B cell (primary cell): ENCODE measurements at regions not wholly inside any gene's neighbourhood (a gene's known extent, or its start where the extent isn't known, plus 50 kb on each side); places are given as distances from the start of the nearest gene placed in this dataset.

Experiments
- ATAC-seq: fragments of 200-7000 bp; cut with Tn5 transposase; one replicate; pipeline ENCODE4 v1.10.0; 2021; ENCODE audit warnings: low read depth, mild to moderate bottlenecking, moderate number of reproducible peaks, moderate library complexity
- CTCF ChIA-PET: fragments of 350-600 bp; sonication (Branson Sonifier 250); formaldehyde crosslinking; loops from one replicate; lab custom pipeline; 2021; ENCODE audit warnings: antibody characterized with exemption, inconsistent platforms; lab: Charles Lee
- POLR2A ChIA-PET: fragments of 350-600 bp; sonication (Branson Sonifier 250); formaldehyde crosslinking; loops from one replicate; lab custom pipeline; 2021; ENCODE audit warnings: antibody characterized with exemption; lab: Charles Lee
- DNase-seq: peaks from one replicate; pipeline ENCODE4 v3.0.0; 2013
- H2AFZ ChIP-seq: 2 replicates; pipeline ENCODE4 v1.6.1; 2012; ENCODE audit warnings: mild to moderate bottlenecking, low read depth, low read length; ENCODE audit not compliant: insufficient read depth, poor library complexity, severe bottlenecking
- H3K27ac ChIP-seq, 2 donors: 1 replicate in 1 of 2; 2 replicates in 1 of 2; pipeline ENCODE4 v1.5.1; 2012 to 2013; ENCODE audit warnings: low read length in 2 of 2, mild to moderate bottlenecking in 2 of 2, moderate library complexity in 1 of 2
- H3K27me3 ChIP-seq, 4 experiments: fragments of 200-600 bp in 1 of 4; sonication (generic) in 1 of 4; replicated peaks in 1 of 4; 1 replicate in 2 of 4; 2 replicates in 2 of 4; pipeline versions ENCODE4 v1.6.1 to v1.7.0; 2013 to 2016; ENCODE audit warnings: low read length in 3 of 4, mild to moderate bottlenecking in 2 of 4, mixed read lengths in 1 of 4, moderate library complexity in 1 of 4; ENCODE audit not compliant: insufficient read depth in 4 of 4, control insufficient read depth in 3 of 4; ENCODE audit errors: control extremely low read depth in 1 of 4
- H3K36me3 ChIP-seq, 2 experiments: replicated peaks in 1 of 2; 1 replicate in 1 of 2; 2 replicates in 1 of 2; pipeline versions ENCODE4 v1.6.1 to v1.7.1; 2013; ENCODE audit warnings: low read length in 1 of 2; ENCODE audit not compliant: insufficient read depth in 2 of 2, control insufficient read depth in 1 of 2; ENCODE audit errors: control extremely low read depth in 1 of 2, extremely low read depth in 1 of 2
- H3K4me1 ChIP-seq, 2 donors: fragments of 200-600 bp in 1 of 2; sonication (generic) in 1 of 2; 1 replicate in 1 of 2; 2 replicates in 1 of 2; pipeline versions ENCODE4 v1.5.1 to v1.6.1; 2013 to 2017; ENCODE audit warnings: low read length in 2 of 2; ENCODE audit not compliant: control insufficient read depth in 2 of 2, insufficient read depth in 2 of 2
- H3K4me2 ChIP-seq: replicated peaks from 2 replicates; pipeline ENCODE3; 2012; ENCODE audit warnings: mild to moderate bottlenecking, low read depth, low read length; ENCODE audit not compliant: poor library complexity, severe bottlenecking
- H3K4me3 ChIP-seq, 5 experiments: fragments of 200-600 bp in 1 of 5; sonication (generic) in 1 of 5; 1 replicate in 3 of 5; 2 replicates in 2 of 5; pipeline versions ENCODE4 v1.5.1 to v1.7.0; 2011 to 2016; ENCODE audit warnings: low read length in 4 of 5, mild to moderate bottlenecking in 4 of 5, low read depth in 2 of 5, control low read depth in 1 of 5, moderate library complexity in 1 of 5; ENCODE audit not compliant: insufficient read depth in 1 of 5; ENCODE audit errors: control extremely low read depth in 1 of 5, extremely low read depth in 1 of 5
- H3K79me2 ChIP-seq: fragments of 200-600 bp; sonication (generic); one replicate; pipeline ENCODE4 v1.6.0; 2016; ENCODE audit warnings: low read length; ENCODE audit not compliant: control insufficient read depth, insufficient read depth
- H3K9ac ChIP-seq: fragments of 200-600 bp; sonication (generic); 2 replicates; pipeline ENCODE4 v1.6.1; 2017; ENCODE audit warnings: mild to moderate bottlenecking, low read length, moderate library complexity
- H3K9me3 ChIP-seq, 3 donors: one replicate each; pipeline versions ENCODE4 v1.6.1 to v1.7.1; 2013; ENCODE audit warnings: low read length in 2 of 3; ENCODE audit not compliant: control insufficient read depth in 2 of 3, insufficient read depth in 1 of 3; ENCODE audit errors: control extremely low read depth in 1 of 3
- H4K20me1 ChIP-seq: 2 replicates; pipeline ENCODE4 v1.6.0; 2012; ENCODE audit warnings: mild to moderate bottlenecking, low read length; ENCODE audit not compliant: insufficient read depth, control insufficient read depth, poor library complexity, severe bottlenecking
- H3K27ac Mint-ChIP-seq: one replicate; pipeline ENCODE4 v1.8.0; 2021; ENCODE audit warnings: mixed read lengths
- H3K27me3 Mint-ChIP-seq: one replicate; pipeline ENCODE4 v1.8.0; 2021; ENCODE audit warnings: mixed read lengths
- H3K4me1 Mint-ChIP-seq: one replicate; pipeline ENCODE4 v1.8.0; 2021; ENCODE audit warnings: mixed read lengths
- H3K4me3 Mint-ChIP-seq: one replicate; pipeline ENCODE4 v1.8.0; 2021; ENCODE audit warnings: mixed read lengths
- H3K9me3 Mint-ChIP-seq: one replicate; pipeline ENCODE4 v1.8.0; 2022; ENCODE audit warnings: mixed read lengths; ENCODE audit not compliant: insufficient read depth
- CTCF ChIP-seq: fragments of 200-600 bp; IDR thresholded peaks from one replicate; pipeline ENCODE4 v1.8.0; 2022; ENCODE audit warnings: antibody characterized with exemption, mild to moderate bottlenecking
- EZH2 ChIP-seq: IDR thresholded peaks from 2 replicates; pipeline ENCODE4 v1.6.1; 2012; ENCODE audit warnings: borderline replicate concordance, low read depth, mild to moderate bottlenecking, moderate library complexity, low read length; ENCODE audit not compliant: insufficient read depth, poor library complexity, severe bottlenecking
- WGBS: methylation state at CpG from one replicate; pipeline ENCODE4 v1.1.5; 2013; ENCODE audit warnings: missing lambda C conversion rate; ENCODE audit not compliant: insufficient coverage; 5-methylcytosine and 5-hydroxymethylcytosine counted together
- intact Hi-C: fragments of 100-400 bp; cut with micrococcal nuclease; formaldehyde crosslinking; loops from one replicate; pipeline ENCODE4 v1.10.0; 2022

- ATAC-seq: no peak
- H3K9ac ChIP-seq: no peak overlapping the region
- Mint-ChIP-seq H3K4me3 (no peak overlapping the region), H3K4me1 (no peaks in the 10 kb centered on the region), H3K27me3 (no peaks in the 10 kb centered on the region), H3K9me3 (no peaks in the 10 kb centered on the region), H3K27ac (no peak overlapping the region)
- H3K4me1 ChIP-seq: no peaks in the 10 kb centered on the region
- no peak overlapping the region for H3K4me3 ChIP-seq
- H3K79me2 ChIP-seq: no peaks in the 10 kb centered on the region
- no peak overlapping the region for H2AFZ ChIP-seq
- intact Hi-C loops: no loop called here
- H3K27me3 ChIP-seq: no peaks in the 10 kb centered on the region
- ChIA-PET POLR2A (no interaction called here), CTCF (no interaction called here)
- no peak for DNase-seq
- peaks cover 0 to 4% (median 0%) of the 10 kb centered on the region in 3 donors for H3K9me3 ChIP-seq
- no peak overlapping the region for H3K27ac ChIP-seq
- H3K4me2 ChIP-seq: no peak overlapping the region
- no peaks in the 10 kb centered on the region for H4K20me1 ChIP-seq
- WGBS: no CpG with 5 or more reads among the region's 2 CpGs
- TF ChIP-seq EZH2 (no peak), CTCF (no peak)
- no peaks in the 10 kb centered on the region for H3K36me3 ChIP-seq
Observed at GRCh38 chr3:102905811-102906210, 471.0 kb downstream of the ZPLD1 start.

GRCh38 chr3:102906818-102907217, 472.0 kb downstream of the ZPLD1 start:
- ATAC-seq (no peak), DNase-seq (no peak)
- CTCF ChIA-PET: no interaction called here
- no peaks in the 10 kb centered on the region for H4K20me1 ChIP-seq
- no peak overlapping the region for H3K4me2 ChIP-seq
- H3K27ac ChIP-seq: no peak overlapping the region
- TF ChIP-seq EZH2 (no peak), CTCF (no peak)
- H3K36me3 ChIP-seq: no peaks in the 10 kb centered on the region
- H3K4me3 ChIP-seq: no peak overlapping the region
- no peak overlapping the region for H3K9ac ChIP-seq
- POLR2A ChIA-PET: no interaction called here
- no peak overlapping the region for H3K4me3 Mint-ChIP-seq
- no peaks in the 10 kb centered on the region for H3K4me1 Mint-ChIP-seq
- no peaks in the 10 kb centered on the region for H3K9me3 Mint-ChIP-seq
- H2AFZ ChIP-seq: no peak overlapping the region
- H3K27ac Mint-ChIP-seq: no peak overlapping the region
- no peaks in the 10 kb centered on the region for H3K27me3 Mint-ChIP-seq
- no CpG with 5 or more reads among the region's 1 CpG for WGBS
- peaks cover 0 to 4% (median 0%) of the 10 kb centered on the region in 3 donors for H3K9me3 ChIP-seq
- intact Hi-C loops: no loop called here
- H3K4me1 ChIP-seq: no peaks in the 10 kb centered on the region
- no peaks in the 10 kb centered on the region for H3K27me3 ChIP-seq
- no peaks in the 10 kb centered on the region for H3K79me2 ChIP-seq
